Skeletal muscle cell (primary cell): ENCODE measurements at regions not wholly inside any gene's neighbourhood (a gene's known extent, or its start where the extent isn't known, plus 50 kb on each side); places are given as distances from the start of the nearest gene placed in this dataset.
"Not testable (repeated sequence)": the region's sequence is repeated elsewhere in the genome, so short reads cannot be mapped to it uniquely, and the experiment has no call there.

Experiments used
- DNase-seq: peaks from one replicate; pipeline ENCODE4 v3.0.0-alpha.2; 2010; ENCODE audit warnings: low read depth
- H3K4me3 ChIP-seq: 2 replicates; pipeline ENCODE4 v1.5.1; 2011; ENCODE audit warnings: low read depth, mild to moderate bottlenecking, control low read depth, low read length, moderate library complexity

- no peak overlapping the region for H3K4me3 ChIP-seq
- no peak for DNase-seq
Measured at GRCh38 chr16:7278636-7279035, 54.0 kb upstream of the RBFOX1 start.

- no peak for DNase-seq
- H3K4me3 ChIP-seq, result no peak overlapping the region
Measured at GRCh38 chr16:7272567-7273158, 60.0 kb upstream of the RBFOX1 start.

- H3K4me3 ChIP-seq, result no peak overlapping the region
- no peak for DNase-seq
Measured at GRCh38 chr16:7271486-7271885, 61.2 kb upstream of the RBFOX1 start.

- DNase-seq, result no peak
- H3K4me3 ChIP-seq, result no peak overlapping the region
Measured at GRCh38 chr16:7270823-7271222, 61.8 kb upstream of the RBFOX1 start.

- DNase-seq, result no peak
- no peak overlapping the region for H3K4me3 ChIP-seq
Measured at GRCh38 chr16:7270006-7270405, 62.6 kb upstream of the RBFOX1 start.

- H3K4me3 ChIP-seq, result no peak overlapping the region
- no peak for DNase-seq
Measured at GRCh38 chr16:7268182-7268581, 64.5 kb upstream of the RBFOX1 start.

- no peak overlapping the region for H3K4me3 ChIP-seq
- DNase-seq, result no peak
Measured at GRCh38 chr16:7257016-7257415, 75.6 kb upstream of the RBFOX1 start.

- no peak for DNase-seq
- no peak overlapping the region for H3K4me3 ChIP-seq
Measured at GRCh38 chr16:7246578-7246977, 86.1 kb upstream of the RBFOX1 start.

GRCh38 chr16:7239547-7239946 is 93.1 kb upstream of the RBFOX1 start:
- H3K4me3 ChIP-seq, result no peak overlapping the region
- no peak for DNase-seq

GRCh38 chr16:7236824-7237410 is 95.7 kb upstream of the RBFOX1 start:
- no peak for DNase-seq
- H3K4me3 ChIP-seq, result no peak overlapping the region

GRCh38 chr16:7233975-7234374 is 98.7 kb upstream of the RBFOX1 start:
- DNase-seq, result no peak
- H3K4me3 ChIP-seq, result no peak overlapping the region

- DNase-seq, result no peak
- no peak overlapping the region for H3K4me3 ChIP-seq
Measured at GRCh38 chr16:7231762-7232161, 100.9 kb upstream of the RBFOX1 start.

- not testable (repeated sequence) for H3K4me3 ChIP-seq, DNase-seq
Measured at GRCh38 chr16:7229433-7230218, 103.0 kb upstream of the RBFOX1 start.

GRCh38 chr16:7227229-7227721 is 105.4 kb upstream of the RBFOX1 start:
- H3K4me3 ChIP-seq, result no peak overlapping the region
- no peak for DNase-seq

- no peak for DNase-seq
- H3K4me3 ChIP-seq, result no peak overlapping the region
Measured at GRCh38 chr16:7221157-7221556, 111.5 kb upstream of the RBFOX1 start.

GRCh38 chr16:7218936-7219335 is 113.7 kb upstream of the RBFOX1 start:
- H3K4me3 ChIP-seq, result no peak overlapping the region
- no peak for DNase-seq

- no peak for DNase-seq
Measured at GRCh38 chr16:7217797-7218196, 114.8 kb upstream of the RBFOX1 start.

GRCh38 chr16:7216719-7217118 is 115.9 kb upstream of the RBFOX1 start:
- no peak for DNase-seq
- no peak overlapping the region for H3K4me3 ChIP-seq

More at GRCh38 chr16:7217797-7218196, 114.8 kb upstream of the RBFOX1 start:
- no peak overlapping the region for H3K4me3 ChIP-seq

GRCh38 chr16:7211781-7212180 is 120.9 kb upstream of the RBFOX1 start:
- no peak overlapping the region for H3K4me3 ChIP-seq
- no peak for DNase-seq

GRCh38 chr16:7209598-7209997 is 123.0 kb upstream of the RBFOX1 start:
- H3K4me3 ChIP-seq, result no peak overlapping the region
- no peak for DNase-seq

- DNase-seq, result no peak
- H3K4me3 ChIP-seq, result no peak overlapping the region
Measured at GRCh38 chr16:7206469-7206868, 126.2 kb upstream of the RBFOX1 start.
